ENCODE measurements at regions not wholly inside any gene's neighbourhood (a gene's known extent, or its start where the extent isn't known, plus 50 kb on each side); places are given as distances from the start of the nearest gene placed in this dataset.

- no peak for DNase-seq (ENCODE audit: low read depth in 2 of 2)
Measured at GRCh38 chr2:220114443-220114842, 487.0 kb downstream of the SLC4A3 start.

GRCh38 chr2:220117025-220117424 is 489.6 kb downstream of the SLC4A3 start:
- DNase-seq (ENCODE audit: low read depth in 2 of 2) = no peak

- DNase-seq (ENCODE audit: low read depth in 2 of 2) = no peak
Measured at GRCh38 chr2:220120041-220120440, 492.6 kb downstream of the SLC4A3 start.

GRCh38 chr2:220123751-220124150 is 496.3 kb downstream of the SLC4A3 start:
- DNase-seq (ENCODE audit: low read depth in 2 of 2) = no peak

GRCh38 chr2:220125551-220125950 is 498.1 kb downstream of the SLC4A3 start:
- DNase-seq (ENCODE audit: low read depth in 2 of 2) = no peak

GRCh38 chr2:220127311-220127710 is 499.9 kb downstream of the SLC4A3 start:
- no peak for DNase-seq (ENCODE audit: low read depth in 2 of 2)

- DNase-seq (ENCODE audit: low read depth in 2 of 2) = no peak
Measured at GRCh38 chr2:220127876-220128275, 500.4 kb downstream of the SLC4A3 start.

- DNase-seq (ENCODE audit: low read depth in 2 of 2) = no peak
Measured at GRCh38 chr2:220129391-220129790, 502.0 kb downstream of the SLC4A3 start.

GRCh38 chr2:220134756-220135534 is 507.5 kb downstream of the SLC4A3 start:
- DNase-seq (ENCODE audit: low read depth in 2 of 2) = no peak

- no peak for DNase-seq (ENCODE audit: low read depth in 2 of 2)
Measured at GRCh38 chr2:220143336-220143735, 515.9 kb downstream of the SLC4A3 start.

GRCh38 chr2:220144411-220144810 is 517.0 kb downstream of the SLC4A3 start:
- no peak for DNase-seq (ENCODE audit: low read depth in 2 of 2)

- no peak for DNase-seq (ENCODE audit: low read depth in 2 of 2)
Measured at GRCh38 chr2:220147161-220148038, 520.0 kb downstream of the SLC4A3 start.

- no peak for DNase-seq (ENCODE audit: low read depth in 2 of 2)
Measured at GRCh38 chr2:220148471-220149248, 521.2 kb downstream of the SLC4A3 start.

- no peak for DNase-seq (ENCODE audit: low read depth in 2 of 2)
Measured at GRCh38 chr2:220151341-220151740, 523.9 kb downstream of the SLC4A3 start.

- no peak for DNase-seq (ENCODE audit: low read depth in 2 of 2)
Measured at GRCh38 chr2:220152281-220152935, 525.0 kb downstream of the SLC4A3 start.

GRCh38 chr2:220153118-220153517 is 525.7 kb downstream of the SLC4A3 start:
- no peak for DNase-seq (ENCODE audit: low read depth in 2 of 2)

GRCh38 chr2:220154304-220154703 is 526.9 kb downstream of the SLC4A3 start:
- no peak for DNase-seq (ENCODE audit: low read depth in 2 of 2)

- DNase-seq (ENCODE audit: low read depth in 2 of 2) = no peak
Measured at GRCh38 chr2:220157312-220157711, 529.9 kb downstream of the SLC4A3 start.

- no peak for DNase-seq (ENCODE audit: low read depth in 2 of 2)
Measured at GRCh38 chr2:220159738-220160137, 532.3 kb downstream of the SLC4A3 start.

- DNase-seq (ENCODE audit: low read depth in 2 of 2) = no peak
Measured at GRCh38 chr2:220162320-220162719, 534.9 kb downstream of the SLC4A3 start.

- DNase-seq (ENCODE audit: low read depth in 2 of 2) = no peak
Measured at GRCh38 chr2:220163486-220163885, 536.1 kb downstream of the SLC4A3 start.

- DNase-seq (ENCODE audit: low read depth in 2 of 2) = no peak
Measured at GRCh38 chr2:220165401-220165800, 538.0 kb downstream of the SLC4A3 start.
